Skeletal muscle tissue (tissue), 3 donors: ENCODE measurements at regions not wholly inside any gene's neighbourhood (a gene's known extent, or its start where the extent isn't known, plus 50 kb on each side); places are given as distances from the start of the nearest gene placed in this dataset.
"Not testable (repeated sequence)": the region's sequence is repeated elsewhere in the genome, so short reads cannot be mapped to it uniquely, and the experiment has no call there.

Source experiments
- H3K27ac ChIP-seq: one replicate; pipeline ENCODE4 v1.7.0; 2013; ENCODE audit warnings: mild to moderate bottlenecking, low read depth, low read length, inconsistent platforms
- H3K27me3 ChIP-seq, 3 donors: one replicate each; pipeline ENCODE4 v1.7.0; 2013; ENCODE audit warnings: low read length in 3 of 3; ENCODE audit not compliant: control insufficient read depth in 3 of 3, insufficient read depth in 3 of 3
- H3K36me3 ChIP-seq, 3 donors: one replicate each; pipeline ENCODE4 v1.7.0; 2013; ENCODE audit warnings: low read length in 3 of 3; ENCODE audit not compliant: control insufficient read depth in 3 of 3, insufficient read depth in 3 of 3
- H3K4me1 ChIP-seq, 3 donors: one replicate each; pipeline ENCODE4 v1.7.0; 2013; ENCODE audit warnings: low read length in 3 of 3, mild to moderate bottlenecking in 3 of 3; ENCODE audit not compliant: control insufficient read depth in 3 of 3, insufficient read depth in 3 of 3
- H3K4me3 ChIP-seq, 3 donors: one replicate each; pipeline ENCODE4 v1.7.0; 2013; ENCODE audit warnings: low read length in 3 of 3
- H3K9ac ChIP-seq, 3 donors: one replicate each; pipeline ENCODE4 v1.7.0; 2013; ENCODE audit warnings: low read length in 3 of 3, mild to moderate bottlenecking in 3 of 3, moderate library complexity in 2 of 3, low read depth in 1 of 3
- H3K9me3 ChIP-seq, 3 donors: one replicate each; pipeline ENCODE4 v1.7.0; 2013; ENCODE audit warnings: low read length in 3 of 3; ENCODE audit not compliant: control insufficient read depth in 3 of 3
- donor health status: Osteomylitis.

GRCh38 chr1:229863651-229864545 is 203.1 kb upstream of the GALNT2 start:
- no peaks in the 10 kb centered on the region for H3K27me3 ChIP-seq
- H3K9me3 ChIP-seq: no peaks in the 10 kb centered on the region
- peak overlapping the region; percentile 99 for H3K27ac ChIP-seq
- H3K4me1 ChIP-seq: peaks cover 27 to 48% (median 35%) of the 10 kb centered on the region in 3 donors
- no peaks in the 10 kb centered on the region for H3K36me3 ChIP-seq
- H3K4me3 ChIP-seq: peak overlapping the region; percentile 43 to 56 (median 53)
- H3K9ac ChIP-seq: peak overlapping the region; percentile 75 to 87 (median 80)

DNA sequence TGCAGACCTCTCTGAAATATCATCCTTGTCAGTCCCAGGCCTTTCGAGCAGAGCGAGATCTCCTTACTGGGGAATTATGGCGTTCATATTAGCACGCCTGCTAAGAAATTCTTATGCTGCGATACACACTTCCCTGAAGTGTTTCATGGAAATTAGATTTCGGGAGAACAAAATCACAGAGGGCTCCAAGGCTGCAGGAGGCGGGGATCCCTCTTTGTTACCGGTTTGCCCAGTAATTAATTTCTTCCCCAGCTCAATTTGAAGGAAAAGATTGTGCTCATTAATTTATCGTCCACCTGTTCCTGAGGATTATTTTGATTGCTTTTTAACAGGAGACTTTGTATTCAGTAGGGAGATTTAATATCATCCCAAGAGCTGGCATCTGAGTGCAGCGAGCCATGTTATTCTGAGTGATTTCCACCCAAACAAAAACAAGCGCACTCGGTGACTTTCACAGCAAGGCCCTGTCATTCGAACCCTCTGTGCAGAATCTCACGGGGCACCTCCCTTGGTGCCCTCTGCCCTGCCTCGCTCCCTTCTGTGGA is 202.3 kb upstream of the GALNT2 start:
- H3K27ac ChIP-seq: peak overlapping the region; percentile 99
- H3K4me1 ChIP-seq: peaks cover 33 to 55% (median 40%) of the 10 kb centered on the region in 3 donors
- peak overlapping the region; percentile 17 to 81 (median 80) for H3K9ac ChIP-seq
- H3K4me3 ChIP-seq: peak overlapping the region in 2 of 3 donors; percentile 34 to 41
- H3K27me3 ChIP-seq: no peaks in the 10 kb centered on the region
- no peaks in the 10 kb centered on the region for H3K9me3 ChIP-seq
- H3K36me3 ChIP-seq: no peaks in the 10 kb centered on the region

- H3K9ac ChIP-seq: peak overlapping the region; percentile 17 to 81 (median 80)
- not testable (repeated sequence) for H3K4me3 ChIP-seq, H3K9me3 ChIP-seq, H3K27me3 ChIP-seq, H3K36me3 ChIP-seq
- peak overlapping the region; percentile 99 for H3K27ac ChIP-seq
- H3K4me1 ChIP-seq: peaks cover 33 to 56% (median 46%) of the 10 kb centered on the region in 3 donors
Observed at GRCh38 chr1:229865321-229865720, 201.7 kb upstream of the GALNT2 start.

- no peak overlapping the region for H3K4me3 ChIP-seq
- H3K27me3 ChIP-seq: no peaks in the 10 kb centered on the region
- H3K27ac ChIP-seq: peak overlapping the region; percentile 37
- H3K9me3 ChIP-seq: no peaks in the 10 kb centered on the region
- H3K4me1 ChIP-seq: peaks cover 38 to 53% (median 44%) of the 10 kb centered on the region in 3 donors
- peak overlapping the region in 1 of 3 donors; percentile 15 for H3K9ac ChIP-seq
- H3K36me3 ChIP-seq: no peaks in the 10 kb centered on the region
Observed at GRCh38 chr1:229867726-229868125, 199.3 kb upstream of the GALNT2 start.

GRCh38 chr1:229869240-229869639 is 197.8 kb upstream of the GALNT2 start:
- H3K4me1 ChIP-seq: peaks cover 24 to 46% (median 34%) of the 10 kb centered on the region in 3 donors
- H3K9me3 ChIP-seq: no peaks in the 10 kb centered on the region
- H3K4me3 ChIP-seq: no peak overlapping the region
- H3K27ac ChIP-seq: no peak overlapping the region
- H3K36me3 ChIP-seq: no peaks in the 10 kb centered on the region
- no peaks in the 10 kb centered on the region for H3K27me3 ChIP-seq
- H3K9ac ChIP-seq: peak overlapping the region in 2 of 3 donors; percentile 5 to 44

- peak overlapping the region in 2 of 3 donors; percentile 5 to 44 for H3K9ac ChIP-seq
- no peaks in the 10 kb centered on the region for H3K9me3 ChIP-seq
- peaks cover 20 to 48% (median 30%) of the 10 kb centered on the region in 3 donors for H3K4me1 ChIP-seq
- no peak overlapping the region for H3K4me3 ChIP-seq
- no peaks in the 10 kb centered on the region for H3K36me3 ChIP-seq
- no peak overlapping the region for H3K27ac ChIP-seq
- no peaks in the 10 kb centered on the region for H3K27me3 ChIP-seq
Observed at GRCh38 chr1:229869687-229870086, 197.4 kb upstream of the GALNT2 start.

- no peaks in the 10 kb centered on the region for H3K36me3 ChIP-seq
- H3K27ac ChIP-seq: no peak overlapping the region
- no peaks in the 10 kb centered on the region for H3K27me3 ChIP-seq
- H3K9me3 ChIP-seq: no peaks in the 10 kb centered on the region
- peaks cover 16 to 41% (median 26%) of the 10 kb centered on the region in 3 donors for H3K4me1 ChIP-seq
- H3K4me3 ChIP-seq: no peak overlapping the region
- no peak overlapping the region for H3K9ac ChIP-seq
Observed at GRCh38 chr1:229870381-229870780, 196.7 kb upstream of the GALNT2 start.

- no peaks in the 10 kb centered on the region for H3K36me3 ChIP-seq
- H3K9ac ChIP-seq: no peak overlapping the region
- no peak overlapping the region for H3K4me3 ChIP-seq
- peaks cover 16 to 39% (median 24%) of the 10 kb centered on the region in 3 donors for H3K4me1 ChIP-seq
- H3K9me3 ChIP-seq: no peaks in the 10 kb centered on the region
- no peak overlapping the region for H3K27ac ChIP-seq
- no peaks in the 10 kb centered on the region for H3K27me3 ChIP-seq
Observed at GRCh38 chr1:229871078-229871676, 195.9 kb upstream of the GALNT2 start.

GRCh38 chr1:229874136-229874535 is 192.9 kb upstream of the GALNT2 start:
- Histone ChIP-seq H3K27ac (no peak overlapping the region), H3K9ac (no peak overlapping the region), H3K9me3 (no peaks in the 10 kb centered on the region)

DNA sequence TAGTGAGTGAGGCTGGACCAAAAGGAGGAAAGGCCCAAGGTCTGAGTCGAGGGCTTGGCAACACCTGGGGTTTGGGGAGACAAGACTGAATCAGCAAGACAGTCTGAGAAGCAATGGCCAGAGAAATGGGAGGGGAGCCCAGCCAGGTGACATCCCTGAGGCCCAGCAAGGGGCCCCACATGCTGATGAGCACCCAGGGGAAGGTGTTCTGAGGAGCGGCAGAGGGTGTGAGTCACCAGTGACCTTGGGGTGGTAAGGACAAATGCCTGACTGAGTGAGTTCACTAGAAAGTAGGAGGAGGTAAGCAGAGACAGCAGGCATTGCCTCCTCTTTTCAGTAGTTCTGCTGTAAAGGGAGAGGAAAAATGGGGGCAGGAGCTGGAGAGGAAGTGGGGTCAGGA is 192.4 kb upstream of the GALNT2 start:
- no peaks in the 10 kb centered on the region for H3K36me3 ChIP-seq
- no peak overlapping the region for H3K4me3 ChIP-seq
- no peaks in the 10 kb centered on the region for H3K27me3 ChIP-seq
- H3K9me3 ChIP-seq: no peaks in the 10 kb centered on the region
- H3K4me1 ChIP-seq: peaks cover 29 to 60% (median 39%) of the 10 kb centered on the region in 3 donors
- H3K9ac ChIP-seq: no peak overlapping the region
- H3K27ac ChIP-seq: no peak overlapping the region

More at GRCh38 chr1:229874136-229874535, 192.9 kb upstream of the GALNT2 start:
- no peaks in the 10 kb centered on the region for H3K27me3 ChIP-seq
- H3K4me3 ChIP-seq: no peak overlapping the region
- H3K4me1 ChIP-seq: peaks cover 29 to 60% (median 39%) of the 10 kb centered on the region in 3 donors
- H3K36me3 ChIP-seq: no peaks in the 10 kb centered on the region
